Aorta (tissue), 5 donors: ENCODE measurements at regions not wholly inside any gene's neighbourhood (a gene's known extent, or its start where the extent isn't known, plus 50 kb on each side); places are given as distances from the start of the nearest gene placed in this dataset.

Experiments
- ATAC-seq: fragments of 200-7000 bp; cut with Tn5 transposase; one replicate; pipeline ENCODE4 v1.9.1; 2022; ENCODE audit warnings: moderate library complexity; ENCODE audit not compliant: low FRiP score
- DNase-seq, 2 donors: peaks; one replicate each; pipeline ENCODE4 v3.0.0-alpha.2; 2020
- H3K27ac ChIP-seq, 2 donors: one replicate each; pipeline ENCODE4 v1.5.1; 2013; ENCODE audit warnings: low read length in 2 of 2, mild to moderate bottlenecking in 2 of 2, moderate library complexity in 2 of 2, control low read depth in 1 of 2, inconsistent platforms in 1 of 2, low read depth in 1 of 2
- H3K27me3 ChIP-seq, 2 donors: one replicate each; pipeline ENCODE4 v1.6.1; 2013; ENCODE audit warnings: control low read depth in 1 of 2, low read length in 1 of 2, mild to moderate bottlenecking in 1 of 2, moderate library complexity in 1 of 2; ENCODE audit not compliant: insufficient read depth in 2 of 2, control insufficient read depth in 1 of 2
- H3K36me3 ChIP-seq, 2 donors: one replicate each; pipeline ENCODE4 v1.6.1; 2013; ENCODE audit warnings: control low read depth in 1 of 2, low read length in 1 of 2, mild to moderate bottlenecking in 1 of 2; ENCODE audit not compliant: insufficient read depth in 2 of 2, control insufficient read depth in 1 of 2
- H3K4me1 ChIP-seq, 2 donors: one replicate each; pipeline ENCODE4 v1.6.1; 2013; ENCODE audit warnings: low read length in 2 of 2, control low read depth in 1 of 2, mild to moderate bottlenecking in 1 of 2, moderate library complexity in 1 of 2; ENCODE audit not compliant: insufficient read depth in 2 of 2, control insufficient read depth in 1 of 2
- H3K4me3 ChIP-seq, 2 donors: one replicate each; pipeline ENCODE4 v1.5.1; 2013; ENCODE audit warnings: low read length in 2 of 2, control low read depth in 1 of 2, mild to moderate bottlenecking in 1 of 2
- H3K9me3 ChIP-seq: one replicate; pipeline ENCODE4 v1.6.1; 2013; ENCODE audit warnings: mild to moderate bottlenecking, low read length; ENCODE audit not compliant: control insufficient read depth
- WGBS, 2 donors: extraction: QIAGEN DNeasy Blood & Tissue Kit; methylation state at CpG; one replicate each; pipeline ENCODE4 v1.1.7; 2013; 5-methylcytosine and 5-hydroxymethylcytosine counted together
- intact Hi-C, 2 donors: fragments of 100-400 bp; cut with DNase I; formaldehyde crosslinking; loops; one replicate each; pipeline versions ENCODE4 v1.14.2 to v1.15.0; 2022
- donor health status: healthy with polysubstance abuse.
- donor health status: Bipolar disorder and iron deficiency.
- donor health status: DM: no; HTN: no; CAD: no.
- donor health status: DM: no; HTN: no; CAD: no.
- donor health status: DM: yes; HTN: yes; CAD: no.

GRCh38 chr2:40592218-40592617, 140.3 kb upstream of the SLC8A1 start:
- 78 to 80% methylated on average over 2 of the region's 2 CpGs for WGBS, 2 donors
- H3K36me3 ChIP-seq = no peaks in the 10 kb centered on the region
- no peak for DNase-seq
- H3K27ac ChIP-seq = no peak overlapping the region
- H3K4me1 ChIP-seq = no peaks in the 10 kb centered on the region
- no peak for ATAC-seq
- no peak overlapping the region for H3K4me3 ChIP-seq
- H3K27me3 ChIP-seq = peaks cover 0 to 2% of the 10 kb centered on the region in 2 donors
- intact Hi-C loops = no loop called here
- no peaks in the 10 kb centered on the region for H3K9me3 ChIP-seq

DNA sequence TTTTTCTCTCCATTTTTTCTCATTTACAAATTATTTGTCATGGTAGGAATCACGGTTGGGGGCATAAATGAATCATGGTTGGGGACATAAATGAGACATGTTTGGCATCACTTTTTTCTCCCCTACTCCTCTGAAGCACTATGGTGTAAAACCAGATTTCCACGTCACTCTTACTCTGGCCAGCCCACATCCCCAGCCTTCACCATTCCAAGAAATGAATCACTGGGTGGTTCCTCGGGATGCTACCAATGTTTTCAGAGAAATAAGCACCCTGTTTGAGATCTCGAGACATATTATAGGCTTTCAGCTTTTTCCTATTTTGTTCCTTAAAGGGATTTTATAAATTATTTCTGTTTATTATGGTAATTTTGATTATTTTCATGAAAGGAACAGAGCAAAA, 155.0 kb upstream of the SLC8A1 start:
- intact Hi-C loops = no loop called here
- Histone ChIP-seq H3K27ac (no peak overlapping the region), H3K27me3 (no peaks in the 10 kb centered on the region), H3K36me3 (no peaks in the 10 kb centered on the region), H3K4me1 (no peaks in the 10 kb centered on the region), H3K9me3 (peaks cover 3% of the 10 kb centered on the region), H3K4me3 (no peak overlapping the region)
- DNase-seq = no peak
- 82 to 87% methylated on average over 4 of the region's 4 CpGs for WGBS, 2 donors
- ATAC-seq = no peak

DNA sequence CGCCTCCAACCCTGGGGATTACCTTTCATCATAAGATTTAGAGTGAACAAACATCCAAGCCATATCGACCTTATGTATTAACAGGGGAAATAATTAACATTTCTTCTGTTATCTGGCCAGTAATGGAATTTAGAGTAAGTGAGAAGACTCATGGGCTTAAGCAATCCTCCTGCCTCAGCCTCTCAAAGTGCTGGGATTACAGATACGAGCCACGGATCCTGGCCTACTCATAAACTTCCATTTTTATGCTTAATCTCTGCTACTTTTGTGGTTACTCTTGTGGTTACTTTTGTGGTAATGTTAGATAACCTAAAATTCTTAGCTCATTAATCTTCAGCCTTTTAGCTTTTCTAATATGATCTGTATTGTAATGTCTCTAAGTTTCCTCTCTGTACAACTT, 159.3 kb upstream of the SLC8A1 start:
- Histone ChIP-seq H3K27me3 (peaks cover 0 to 1% of the 10 kb centered on the region in 2 donors), H3K4me1 (no peaks in the 10 kb centered on the region), H3K36me3 (no peaks in the 10 kb centered on the region), H3K27ac (no peak overlapping the region), H3K9me3 (peaks cover 6% of the 10 kb centered on the region), H3K4me3 (no peak overlapping the region)
- intact Hi-C loops = no loop called here
- ATAC-seq (no peak), DNase-seq (no peak)
- 76 to 80% methylated on average over 4 of the region's 4 CpGs for WGBS, 2 donors

- H3K4me1 ChIP-seq = no peaks in the 10 kb centered on the region
- H3K27me3 ChIP-seq = no peaks in the 10 kb centered on the region
- DNase-seq (no peak), ATAC-seq (no peak)
- 88 to 91% methylated on average over 3 of the region's 3 CpGs for WGBS, 2 donors
- intact Hi-C loops = no loop called here
- H3K27ac ChIP-seq = no peak overlapping the region
- H3K4me3 ChIP-seq = no peak overlapping the region
- H3K9me3 ChIP-seq = no peaks in the 10 kb centered on the region
- no peaks in the 10 kb centered on the region for H3K36me3 ChIP-seq
Measured at GRCh38 chr2:40625849-40626248, 174.0 kb upstream of the SLC8A1 start.

- Histone ChIP-seq H3K27me3 (no peaks in the 10 kb centered on the region), H3K27ac (no peak overlapping the region), H3K36me3 (no peaks in the 10 kb centered on the region), H3K9me3 (no peaks in the 10 kb centered on the region), H3K4me3 (no peak overlapping the region), H3K4me1 (no peaks in the 10 kb centered on the region)
- 63 to 67% methylated on average over 3 of the region's 3 CpGs for WGBS, 2 donors
- ATAC-seq (no peak), DNase-seq (no peak)
- intact Hi-C loops = no loop called here
Measured at GRCh38 chr2:40628556-40628955, 176.7 kb upstream of the SLC8A1 start.

GRCh38 chr2:40629768-40630434, 178.0 kb upstream of the SLC8A1 start:
- WGBS, 2 donors = 80 to 83% methylated on average over 4 of the region's 4 CpGs
- Histone ChIP-seq H3K27ac (no peak overlapping the region), H3K27me3 (no peaks in the 10 kb centered on the region), H3K4me1 (no peaks in the 10 kb centered on the region), H3K36me3 (no peaks in the 10 kb centered on the region), H3K9me3 (no peaks in the 10 kb centered on the region), H3K4me3 (no peak overlapping the region)
- intact Hi-C loops = no loop called here
- ATAC-seq = no peak
- no peak for DNase-seq

DNA sequence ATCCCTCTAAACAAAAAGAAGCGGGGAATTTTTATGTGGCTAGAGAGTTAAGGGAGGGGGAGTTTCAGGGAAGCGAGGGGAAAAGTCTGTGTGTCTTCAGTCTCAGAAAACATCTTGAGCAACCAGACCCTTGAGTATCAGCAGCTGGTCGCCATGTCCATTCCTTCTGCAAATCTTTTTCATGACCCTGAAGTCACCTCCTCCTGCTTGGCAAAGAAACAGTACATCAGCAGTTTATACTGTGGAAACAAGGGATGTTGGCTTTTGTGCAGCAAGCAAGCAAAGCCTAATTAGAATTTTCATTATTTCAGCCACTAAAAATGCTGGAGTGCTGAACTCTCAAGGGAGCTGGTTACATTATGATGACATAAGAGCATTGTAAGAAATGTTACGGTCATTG, 187.4 kb upstream of the SLC8A1 start:
- Histone ChIP-seq H3K9me3 (no peaks in the 10 kb centered on the region), H3K4me3 (no peak overlapping the region), H3K27me3 (no peaks in the 10 kb centered on the region), H3K27ac (no peak overlapping the region), H3K4me1 (no peaks in the 10 kb centered on the region), H3K36me3 (no peaks in the 10 kb centered on the region)
- no peak for ATAC-seq
- intact Hi-C loops = no loop called here
- no peak for DNase-seq
- 86 to 91% methylated on average over 4 of the region's 4 CpGs for WGBS, 2 donors

DNA sequence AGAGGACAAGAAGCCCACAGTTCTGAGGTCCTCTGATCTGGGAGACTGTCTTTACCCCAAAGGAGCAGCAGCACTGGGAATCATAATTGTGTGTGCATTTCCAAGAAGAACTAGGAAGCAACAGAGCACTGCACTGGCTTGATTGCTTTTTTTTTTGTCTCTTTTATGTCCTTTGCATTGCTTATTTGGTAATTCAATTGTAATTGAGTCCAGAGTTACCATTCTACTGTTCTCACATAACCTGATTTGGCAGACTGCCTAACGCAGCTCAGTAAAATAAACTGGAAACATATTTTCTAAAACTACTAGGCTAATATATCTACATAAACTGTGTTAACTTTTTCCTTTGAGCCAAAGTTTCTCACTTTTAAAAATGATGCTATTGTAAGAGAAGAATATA, 190.3 kb upstream of the SLC8A1 start:
- ATAC-seq (no peak), DNase-seq (no peak)
- no peaks in the 10 kb centered on the region for H3K27me3 ChIP-seq
- WGBS, 2 donors = 70 to 77% methylated on average over 1 of the region's 1 CpG
- no peaks in the 10 kb centered on the region for H3K36me3 ChIP-seq
- no peak overlapping the region for H3K27ac ChIP-seq
- no peaks in the 10 kb centered on the region for H3K4me1 ChIP-seq
- H3K4me3 ChIP-seq = no peak overlapping the region
- H3K9me3 ChIP-seq = no peaks in the 10 kb centered on the region
- intact Hi-C loops = no loop called here

GRCh38 chr2:40642726-40643125, 190.8 kb upstream of the SLC8A1 start:
- Histone ChIP-seq H3K36me3 (no peaks in the 10 kb centered on the region), H3K4me1 (no peaks in the 10 kb centered on the region), H3K27ac (no peak overlapping the region), H3K9me3 (no peaks in the 10 kb centered on the region), H3K4me3 (no peak overlapping the region), H3K27me3 (no peaks in the 10 kb centered on the region)
- WGBS, 2 donors = 89 to 97% methylated on average over 2 of the region's 2 CpGs
- DNase-seq (no peak), ATAC-seq (no peak)
- intact Hi-C loops = no loop called here
